GM12891 (cell line): ENCODE measurements at regions not wholly inside any gene's neighbourhood (a gene's known extent, or its start where the extent isn't known, plus 50 kb on each side); places are given as distances from the start of the nearest gene placed in this dataset.

Source experiments
- POLR2A ChIP-seq: IDR thresholded peaks from 2 replicates; pipeline ENCODE4 v1.6.1; 2011; ENCODE audit warnings: low read depth, low read length, control low read depth
- POLR2AphosphoS5 ChIP-seq: IDR thresholded peaks from 2 replicates; pipeline ENCODE4 v1.6.1; 2011; ENCODE audit warnings: low read depth, low read length, control low read depth
- POU2F2 ChIP-seq: IDR thresholded peaks from 2 replicates; pipeline ENCODE4 v1.6.1; 2011; ENCODE audit warnings: low read depth, mild to moderate bottlenecking, control low read depth, low read length, moderate library complexity
- TAF1 ChIP-seq: IDR thresholded peaks from 2 replicates; pipeline ENCODE4 v1.6.1; 2011; ENCODE audit warnings: low read depth, low read length, control low read depth

DNA sequence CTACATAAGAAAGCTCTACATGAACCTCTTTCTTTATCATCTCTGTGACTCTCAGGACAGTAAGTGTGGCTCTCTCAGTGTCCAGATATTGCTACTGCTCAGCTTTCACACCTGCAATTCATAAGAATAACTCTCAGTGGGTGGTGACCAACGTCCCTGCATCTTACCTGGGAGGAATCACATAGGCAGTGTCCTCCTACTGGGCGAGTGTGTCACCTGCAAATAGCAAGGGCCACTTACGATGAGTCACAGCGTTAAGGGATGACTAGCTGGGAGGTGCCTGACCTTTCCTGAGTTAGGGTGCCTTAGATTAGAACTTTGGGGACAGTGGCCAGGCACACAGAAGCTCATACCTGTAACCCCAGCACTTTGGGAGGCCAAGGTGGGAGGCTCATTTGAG, 90.8 kb upstream of the C3orf80 start:
- TF ChIP-seq POLR2A (no peak), POLR2AphosphoS5 (no peak), TAF1 (no peak), POU2F2 (no peak)
